GM18868 (cell line): ENCODE measurements at regions not wholly inside any gene's neighbourhood (a gene's known extent, or its start where the extent isn't known, plus 50 kb on each side); places are given as distances from the start of the nearest gene placed in this dataset.
"Not testable (repeated sequence)": the region's sequence is repeated elsewhere in the genome, so short reads cannot be mapped to it uniquely, and the experiment has no call there.

Experiments
- ATAC-seq: cut with Tn5 transposase; IDR thresholded peaks from one replicate; pipeline ENCODE4 v1.9.1; 2021; ENCODE audit warnings: mild to moderate bottlenecking, moderate library complexity; ENCODE audit not compliant: unreplicated experiment

- not testable (repeated sequence) for ATAC-seq
Measured at GRCh38 chr1:146443088-146443870, 214.5 kb upstream of the NOTCH2NLA start.

GRCh38 chr1:146438543-146438942, 209.7 kb upstream of the NOTCH2NLA start:
- ATAC-seq = not testable (repeated sequence)

- ATAC-seq = not testable (repeated sequence)
Measured at GRCh38 chr1:146416642-146417041, 187.8 kb upstream of the NOTCH2NLA start.

- not testable (repeated sequence) for ATAC-seq
Measured at GRCh38 chr1:146415017-146415416, 186.2 kb upstream of the NOTCH2NLA start.

- not testable (repeated sequence) for ATAC-seq
Measured at GRCh38 chr1:146413911-146414310, 185.1 kb upstream of the NOTCH2NLA start.

GRCh38 chr1:146411923-146412322, 183.1 kb upstream of the NOTCH2NLA start:
- ATAC-seq = not testable (repeated sequence)

- peak; percentile 81 for ATAC-seq
Measured at GRCh38 chr1:146409817-146410441, 181.1 kb upstream of the NOTCH2NLA start.

GRCh38 chr1:146409116-146409801, 180.4 kb upstream of the NOTCH2NLA start:
- ATAC-seq = peak; percentile 80

- peak; percentile 63 for ATAC-seq
Measured at GRCh38 chr1:146401281-146401825, 172.5 kb upstream of the NOTCH2NLA start.

GRCh38 chr1:146400173-146401121, 171.6 kb upstream of the NOTCH2NLA start:
- ATAC-seq = not testable (repeated sequence)

- ATAC-seq = not testable (repeated sequence)
Measured at GRCh38 chr1:146399225-146399624, 170.4 kb upstream of the NOTCH2NLA start.

- not testable (repeated sequence) for ATAC-seq
Measured at GRCh38 chr1:146396801-146397200, 168.0 kb upstream of the NOTCH2NLA start.

- ATAC-seq = not testable (repeated sequence)
Measured at GRCh38 chr1:146396242-146396641, 167.4 kb upstream of the NOTCH2NLA start.

GRCh38 chr1:146393796-146394195, 165.0 kb upstream of the NOTCH2NLA start:
- ATAC-seq = not testable (repeated sequence)

GRCh38 chr1:146393154-146393553, 164.3 kb upstream of the NOTCH2NLA start:
- not testable (repeated sequence) for ATAC-seq

GRCh38 chr1:146389178-146389577, 160.4 kb upstream of the NOTCH2NLA start:
- ATAC-seq = not testable (repeated sequence)

- not testable (repeated sequence) for ATAC-seq
Measured at GRCh38 chr1:146387750-146388469, 159.1 kb upstream of the NOTCH2NLA start.

GRCh38 chr1:146386851-146387749, 158.3 kb upstream of the NOTCH2NLA start:
- peak; percentile 94 for ATAC-seq
